ENCODE measurements at regions not wholly inside any gene's neighbourhood (a gene's known extent, or its start where the extent isn't known, plus 50 kb on each side); places are given as distances from the start of the nearest gene placed in this dataset.

GRCh38 chr13:89627996-89628395 lies 1719.5 kb upstream of the MIR17HG start:
- TF ChIP-seq CTCF (IDR thresholded peaks at IDR 0.05; ENCODE audit: low read depth, low read length) (no peak), EZH2phosphoT487 (IDR thresholded peaks at IDR 0.05; ENCODE audit: low read depth) (no peak)

Data from OCI-LY3 (cell line).